Smooth muscle cell (in vitro differentiated cells): ENCODE measurements at regions not wholly inside any gene's neighbourhood (a gene's known extent, or its start where the extent isn't known, plus 50 kb on each side); places are given as distances from the start of the nearest gene placed in this dataset.

Experiments used
- DNase-seq: peaks from one replicate; lab custom pipeline; 2025; ENCODE audit not compliant: unreplicated experiment; lab: John Stamatoyannopoulos, UW
- H2AFZ ChIP-seq: fragments of 200-600 bp; sonication (generic); 2 replicates; pipeline ENCODE4 v1.6.0; 2016; ENCODE audit warnings: antibody characterized with exemption, low read depth, mild to moderate bottlenecking
- H3F3A ChIP-seq: fragments of 200-600 bp; sonication (generic); 2 replicates; pipeline ENCODE4 v1.6.0; 2017; ENCODE audit warnings: antibody characterized with exemption, low read depth
- H3K27ac ChIP-seq: fragments of 200-600 bp; sonication (generic); 2 replicates; pipeline ENCODE4 v1.5.1; 2016; ENCODE audit warnings: low read depth, mild to moderate bottlenecking
- H3K27me3 ChIP-seq: fragments of 200-600 bp; sonication (generic); 2 replicates; pipeline ENCODE4 v1.6.1; 2016; ENCODE audit warnings: low read depth, mild to moderate bottlenecking
- H3K36me3 ChIP-seq: fragments of 200-600 bp; sonication (generic); 2 replicates; pipeline ENCODE4 v1.5.1; 2016; ENCODE audit warnings: low read depth
- H3K4me1 ChIP-seq: fragments of 200-600 bp; sonication (generic); 2 replicates; pipeline ENCODE4 v1.5.1; 2016; ENCODE audit warnings: low read depth
- H3K4me2 ChIP-seq: fragments of 200-600 bp; sonication (generic); 2 replicates; pipeline ENCODE4 v1.6.0; 2016; ENCODE audit warnings: mild to moderate bottlenecking
- H3K4me3 ChIP-seq: fragments of 200-600 bp; sonication (generic); 2 replicates; pipeline ENCODE4 v1.5.1; 2016; ENCODE audit warnings: mild to moderate bottlenecking
- H3K79me2 ChIP-seq: fragments of 200-600 bp; sonication (generic); 2 replicates; pipeline ENCODE4 v1.6.0; 2016; ENCODE audit warnings: low read depth, mild to moderate bottlenecking
- H3K9ac ChIP-seq: fragments of 200-600 bp; sonication (generic); 2 replicates; pipeline ENCODE4 v1.6.0; 2016; ENCODE audit warnings: low read depth
- H3K9me3 ChIP-seq: fragments of 200-600 bp; sonication (generic); replicated peaks from 2 replicates; pipeline ENCODE4 v1.5.1; 2016; ENCODE audit warnings: low read depth
- H4K20me1 ChIP-seq: fragments of 200-600 bp; sonication (generic); 2 replicates; pipeline ENCODE4 v1.6.0; 2016; ENCODE audit warnings: low read depth
- CTCF ChIP-seq: fragments of 200-600 bp; sonication (generic); IDR thresholded peaks from 2 replicates; pipeline ENCODE4 v1.5.1; 2017; ENCODE audit warnings: borderline replicate concordance, mild to moderate bottlenecking, antibody characterized with exemption; ENCODE audit not compliant: insufficient read depth, poor library complexity, severe bottlenecking
- WGBS: methylation state at CpG from one replicate; pipeline ENCODE4 v1.1.7; 2016; ENCODE audit warnings: low lambda C conversion rate; 5-methylcytosine and 5-hydroxymethylcytosine counted together

GRCh38 chr16:13437413-13437795, 482.6 kb upstream of the ERCC4 start:
- Histone ChIP-seq H3K79me2 (no peaks in the 10 kb centered on the region), H3K36me3 (no peaks in the 10 kb centered on the region), H3K4me3 (no peak overlapping the region), H3F3A (no peaks in the 10 kb centered on the region), H3K9ac (no peak overlapping the region), H2AFZ (no peak overlapping the region), H3K4me1 (peaks cover 5% of the 10 kb centered on the region), H3K27ac (no peak overlapping the region), H4K20me1 (no peaks in the 10 kb centered on the region), H3K27me3 (no peaks in the 10 kb centered on the region), H3K9me3 (no peaks in the 10 kb centered on the region), H3K4me2 (no peak overlapping the region)
- TF ChIP-seq CTCF, result no peak
- WGBS, result 81% methylated on average over 5 of the region's 5 CpGs
- no peak for DNase-seq

- H3K27ac ChIP-seq, result no peak overlapping the region
- WGBS, result 87% methylated on average over 6 of the region's 6 CpGs
Measured at GRCh38 chr16:13438064-13438463, 481.9 kb upstream of the ERCC4 start.

GRCh38 chr16:13439766-13440165, 480.2 kb upstream of the ERCC4 start:
- Histone ChIP-seq H3K9me3 (no peaks in the 10 kb centered on the region), H3K4me3 (no peak overlapping the region), H3K9ac (no peak overlapping the region), H2AFZ (no peak overlapping the region), H3K4me2 (no peak overlapping the region), H3K4me1 (peaks cover 5% of the 10 kb centered on the region), H3K79me2 (no peaks in the 10 kb centered on the region), H3K27me3 (no peaks in the 10 kb centered on the region), H3K27ac (no peak overlapping the region), H3F3A (no peaks in the 10 kb centered on the region), H3K36me3 (no peaks in the 10 kb centered on the region), H4K20me1 (no peaks in the 10 kb centered on the region)
- no peak for DNase-seq
- no peak for TF ChIP-seq CTCF
- WGBS, result 36% methylated on average over 9 of the region's 9 CpGs

More at GRCh38 chr16:13438064-13438463, 481.9 kb upstream of the ERCC4 start:
- TF ChIP-seq CTCF, result no peak
- Histone ChIP-seq H4K20me1 (no peaks in the 10 kb centered on the region), H3K4me3 (no peak overlapping the region), H3K27me3 (no peaks in the 10 kb centered on the region), H3K4me1 (peaks cover 5% of the 10 kb centered on the region), H3K4me2 (no peak overlapping the region), H3K9ac (no peak overlapping the region), H3K9me3 (no peaks in the 10 kb centered on the region), H3F3A (no peaks in the 10 kb centered on the region), H3K79me2 (no peaks in the 10 kb centered on the region), H3K36me3 (no peaks in the 10 kb centered on the region), H2AFZ (no peak overlapping the region)
- DNase-seq, result no peak

- Histone ChIP-seq H4K20me1 (no peaks in the 10 kb centered on the region), H3K79me2 (no peaks in the 10 kb centered on the region), H3K4me3 (no peak overlapping the region), H2AFZ (no peak overlapping the region), H3K36me3 (no peaks in the 10 kb centered on the region), H3K27ac (no peak overlapping the region), H3F3A (no peaks in the 10 kb centered on the region), H3K9ac (no peak overlapping the region), H3K9me3 (no peaks in the 10 kb centered on the region), H3K27me3 (no peaks in the 10 kb centered on the region), H3K4me1 (peaks cover 5% of the 10 kb centered on the region), H3K4me2 (no peak overlapping the region)
- 75% methylated on average over 3 of the region's 3 CpGs for WGBS
- no peak for TF ChIP-seq CTCF
- DNase-seq, result no peak
Measured at GRCh38 chr16:13441675-13442074, 478.3 kb upstream of the ERCC4 start.
